Hepatocyte (in vitro differentiated cells): ENCODE measurements at regions not wholly inside any gene's neighbourhood (a gene's known extent, or its start where the extent isn't known, plus 50 kb on each side); places are given as distances from the start of the nearest gene placed in this dataset.

Experiments
- EZH2 ChIP-seq: fragments of 200-600 bp; sonication (generic); IDR thresholded peaks from 2 replicates; pipeline ENCODE4 v1.6.1; 2016; ENCODE audit warnings: antibody characterized with exemption, mild to moderate bottlenecking, borderline replicate concordance
- EZH2phosphoT487 ChIP-seq: fragments of 200-600 bp; sonication (generic); IDR thresholded peaks from one replicate; pipeline ENCODE4 v1.6.1; 2018; ENCODE audit warnings: antibody characterized with exemption, mild to moderate bottlenecking, low read depth, moderate library complexity; ENCODE audit not compliant: unreplicated experiment, severe bottlenecking
- TF ChIP-seq, protein P1 (sequence below): fragments of 200-600 bp; sonication (generic); IDR thresholded peaks from 2 replicates; pipeline ENCODE4 v1.5.1; 2016; ENCODE audit warnings: antibody characterized with exemption, mild to moderate bottlenecking; ENCODE audit not compliant: poor library complexity

DNA sequence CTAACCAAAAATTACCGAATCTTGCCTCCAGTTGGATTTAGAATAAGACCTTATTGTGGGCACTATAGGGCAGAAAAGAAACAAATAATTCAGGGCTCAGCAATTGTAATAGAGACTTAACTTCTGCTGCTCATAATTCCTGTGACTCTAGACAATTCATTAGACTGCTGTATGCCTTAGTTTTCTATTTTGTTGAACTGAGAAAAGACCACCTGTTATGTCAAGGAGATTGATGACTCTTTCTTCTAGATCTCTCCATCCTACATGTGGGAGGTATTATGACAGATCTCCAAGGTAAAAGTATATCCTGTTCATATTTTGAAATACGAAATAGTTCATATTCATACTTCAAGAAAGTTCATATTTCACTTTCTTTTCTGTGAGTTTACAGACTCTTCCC lies 605.1 kb downstream of the PSAT1 start:
- TF ChIP-seq, protein P1, sequence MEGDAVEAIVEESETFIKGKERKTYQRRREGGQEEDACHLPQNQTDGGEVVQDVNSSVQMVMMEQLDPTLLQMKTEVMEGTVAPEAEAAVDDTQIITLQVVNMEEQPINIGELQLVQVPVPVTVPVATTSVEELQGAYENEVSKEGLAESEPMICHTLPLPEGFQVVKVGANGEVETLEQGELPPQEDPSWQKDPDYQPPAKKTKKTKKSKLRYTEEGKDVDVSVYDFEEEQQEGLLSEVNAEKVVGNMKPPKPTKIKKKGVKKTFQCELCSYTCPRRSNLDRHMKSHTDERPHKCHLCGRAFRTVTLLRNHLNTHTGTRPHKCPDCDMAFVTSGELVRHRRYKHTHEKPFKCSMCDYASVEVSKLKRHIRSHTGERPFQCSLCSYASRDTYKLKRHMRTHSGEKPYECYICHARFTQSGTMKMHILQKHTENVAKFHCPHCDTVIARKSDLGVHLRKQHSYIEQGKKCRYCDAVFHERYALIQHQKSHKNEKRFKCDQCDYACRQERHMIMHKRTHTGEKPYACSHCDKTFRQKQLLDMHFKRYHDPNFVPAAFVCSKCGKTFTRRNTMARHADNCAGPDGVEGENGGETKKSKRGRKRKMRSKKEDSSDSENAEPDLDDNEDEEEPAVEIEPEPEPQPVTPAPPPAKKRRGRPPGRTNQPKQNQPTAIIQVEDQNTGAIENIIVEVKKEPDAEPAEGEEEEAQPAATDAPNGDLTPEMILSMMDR = no peak
- TF ChIP-seq EZH2 (no peak), EZH2phosphoT487 (no peak)
